HepG2 (cell line): ENCODE measurements at regions not wholly inside any gene's neighbourhood (a gene's known extent, or its start where the extent isn't known, plus 50 kb on each side); places are given as distances from the start of the nearest gene placed in this dataset.

ENCODE experiments used
- ATAC-seq: fragments of 200-7000 bp; cut with Tn5 transposase; 3 replicates; pipeline ENCODE4 v1.9.1; 2020; ENCODE audit warnings: mild to moderate bottlenecking, moderate library complexity
- BruUV-seq: library from RNA; stranded (reverse); fragments of 400-500 nt; replicated peaks from 2 replicates; lab custom pipeline; 2021; lab: Mats Ljungman, UMichigan
- CTCF ChIA-PET: fragments of 300-600 bp; formaldehyde crosslinking; extraction: SDS; loops from one replicate; lab custom pipeline; 2021; ENCODE audit warnings: low total read pairs, inconsistent platforms, low intra/inter-chr PET ratio; lab: Yijun Ruan, JAX
- POLR2A ChIA-PET: fragments of 350-600 bp; sonication (Branson Sonifier 250); formaldehyde crosslinking; loops from one replicate; lab custom pipeline; 2020; ENCODE audit warnings: antibody characterized with exemption, inconsistent platforms; lab: Yijun Ruan, JAX
- DNase-seq: peaks from one replicate; pipeline ENCODE4 v3.0.0-alpha.2; 2015; ENCODE audit warnings: low spot score
- FAIRE-seq: peaks from 3 replicates; lab custom pipeline; 2011; peaks lifted over from hg19 to GRCh38; lab: Jason Lieb, UNC
- H2AFZ ChIP-seq: one replicate; pipeline ENCODE4 v1.6.1; 2011; ENCODE audit warnings: low read length, inconsistent platforms
- H3K27ac ChIP-seq: fragments of 300-600 bp; 3 replicates; pipeline ENCODE4 v1.8.0; 2011; ENCODE audit warnings: mixed run types, mild to moderate bottlenecking, mixed read lengths, low read length, inconsistent platforms; ENCODE audit not compliant: insufficient read depth; ENCODE audit errors: extremely low read length
- H3K27me3 ChIP-seq, 2 experiments: fragments of 200-600 bp in 1 of 2; 2 replicates in 1 of 2; 3 replicates in 1 of 2; pipeline versions ENCODE4 v1.6.0 to v1.8.0; 2011; ENCODE audit warnings: low read length in 2 of 2, mild to moderate bottlenecking in 2 of 2, moderate library complexity in 2 of 2, inconsistent platforms in 1 of 2; ENCODE audit not compliant: insufficient read depth in 2 of 2, control insufficient read depth in 1 of 2
- H3K36me3 ChIP-seq, 2 experiments: fragments of 200-600 bp in 1 of 2; replicated peaks in 1 of 2; 2 replicates in 1 of 2; 3 replicates in 1 of 2; pipeline versions ENCODE4 v1.5.1 to v1.8.0; 2011; ENCODE audit warnings: low read length in 2 of 2, inconsistent platforms in 1 of 2; ENCODE audit not compliant: insufficient read depth in 2 of 2, control insufficient read depth in 1 of 2
- H3K4me1 ChIP-seq: 2 replicates; pipeline ENCODE4 v1.5.1; 2012; ENCODE audit warnings: low read length, inconsistent platforms; ENCODE audit not compliant: insufficient read depth
- H3K4me2 ChIP-seq: 2 replicates; pipeline ENCODE4 v1.6.0; 2011; ENCODE audit warnings: low read depth, low read length, inconsistent platforms
- H3K4me3 ChIP-seq, 3 experiments: fragments of 200-600 bp in 1 of 3; sonication (generic), shearing (Covaris generic) in 1 of 3; replicated peaks in 1 of 3; 2 replicates each; pipeline ENCODE4 v1.5.1; 2011 to 2016; ENCODE audit warnings: low read length in 3 of 3, inconsistent platforms in 2 of 3, low read depth in 2 of 3, mild to moderate bottlenecking in 2 of 3, control low read depth in 1 of 3, mixed read lengths in 1 of 3; ENCODE audit not compliant: insufficient read depth in 1 of 3
- H3K79me2 ChIP-seq: one replicate; pipeline ENCODE4 v1.6.1; 2011; ENCODE audit warnings: low read length, inconsistent platforms; ENCODE audit not compliant: insufficient read depth
- H3K9ac ChIP-seq: 2 replicates; pipeline ENCODE4 v1.6.0; 2011; ENCODE audit warnings: mild to moderate bottlenecking, low read depth, low read length, inconsistent platforms; ENCODE audit not compliant: insufficient read depth
- H3K9me3 ChIP-seq: 2 replicates; pipeline ENCODE4 v1.5.1; 2012; ENCODE audit warnings: mild to moderate bottlenecking, low read length
- H4K20me1 ChIP-seq: 2 replicates; pipeline ENCODE4 v1.6.0; 2011; ENCODE audit warnings: inconsistent platforms, mild to moderate bottlenecking, low read length, moderate library complexity; ENCODE audit not compliant: insufficient read depth
- MAFK ChIP-seq, 2 experiments: IDR thresholded peaks in 1 of 2; conservative IDR thresholded peaks in 1 of 2; 2 replicates each; pipeline ENCODE4 v1.6.1; 2011; ENCODE audit warnings: improper control_type of control experiment in 2 of 2, low read length in 2 of 2
- POLR2AphosphoS5 ChIP-seq: IDR thresholded peaks from 2 replicates; pipeline ENCODE4 v1.6.1; 2012; ENCODE audit warnings: low read depth, low read length
- TARDBP ChIP-seq: sonication (generic); formaldehyde crosslinking; IDR thresholded peaks from 2 replicates; pipeline ENCODE4 v1.8.0; 2022; ENCODE audit warnings: mild to moderate bottlenecking, missing genetic modification reagents
- TSC22D2 ChIP-seq: sonication (generic); formaldehyde crosslinking; IDR thresholded peaks from 2 replicates; pipeline ENCODE4 v1.5.1; 2020; ENCODE audit warnings: missing genetic modification reagents, mild to moderate bottlenecking, borderline replicate concordance
- ZBTB25 ChIP-seq: IDR thresholded peaks from 2 replicates; pipeline ENCODE4 v1.6.1; 2018; ENCODE audit warnings: missing genetic modification reagents
- ZMYM2 ChIP-seq: sonication (generic); formaldehyde crosslinking; IDR thresholded peaks from 2 replicates; pipeline ENCODE4 v1.8.0; 2022; ENCODE audit warnings: mild to moderate bottlenecking, missing genetic modification reagents
- ZSCAN30 ChIP-seq: sonication (generic); formaldehyde crosslinking; IDR thresholded peaks from 2 replicates; pipeline ENCODE4 v1.5.0; 2020; ENCODE audit warnings: mild to moderate bottlenecking, missing genetic modification reagents
- WGBS: methylation state at CpG from one replicate; pipeline ENCODE4 v1.1.6; 2017; ENCODE audit warnings: low lambda C conversion rate; 5-methylcytosine and 5-hydroxymethylcytosine counted together
- in situ Hi-C: cut with HindIII; loops from 2 replicates; pipeline ENCODE4 v1.10.0; 2017; ENCODE audit warnings: low pct_unique_long_range_greater_than_20kb; ENCODE audit not compliant: extremely low pct_ligation_motif_present
- intact Hi-C: fragments of 100-400 bp; cut with micrococcal nuclease; formaldehyde crosslinking; loops from one replicate; pipeline ENCODE4 v1.10.0; 2022; ENCODE audit not compliant: unreplicated experiment
- TF ChIP-seq, protein P1 (sequence below), 2 experiments: sonication (generic) in 1 of 2; formaldehyde crosslinking in 1 of 2; IDR thresholded peaks; 2 replicates each; pipeline versions ENCODE4 v1.4.0 to v1.6.1; 2018 to 2020; ENCODE audit warnings: missing genetic modification reagents in 2 of 2, borderline replicate concordance in 1 of 2, low read depth in 1 of 2, mild to moderate bottlenecking in 1 of 2, missing biosample characterization in 1 of 2

- TF ChIP-seq ZBTB25 (CRISPR knock-in tag) (no peak), ZSCAN30 (no peak), MAFK (conservative IDR thresholded peaks at IDR 0.05 in 1 of 2, IDR thresholded peaks at IDR 0.05 in 1 of 2; ENCODE audit: low read length in 2 of 2) (no peak), POLR2AphosphoS5 (no peak), TARDBP (CRISPR knock-in tag) (no peak), TSC22D2 (CRISPR knock-in tag) (no peak)
- TF ChIP-seq, protein P1, sequence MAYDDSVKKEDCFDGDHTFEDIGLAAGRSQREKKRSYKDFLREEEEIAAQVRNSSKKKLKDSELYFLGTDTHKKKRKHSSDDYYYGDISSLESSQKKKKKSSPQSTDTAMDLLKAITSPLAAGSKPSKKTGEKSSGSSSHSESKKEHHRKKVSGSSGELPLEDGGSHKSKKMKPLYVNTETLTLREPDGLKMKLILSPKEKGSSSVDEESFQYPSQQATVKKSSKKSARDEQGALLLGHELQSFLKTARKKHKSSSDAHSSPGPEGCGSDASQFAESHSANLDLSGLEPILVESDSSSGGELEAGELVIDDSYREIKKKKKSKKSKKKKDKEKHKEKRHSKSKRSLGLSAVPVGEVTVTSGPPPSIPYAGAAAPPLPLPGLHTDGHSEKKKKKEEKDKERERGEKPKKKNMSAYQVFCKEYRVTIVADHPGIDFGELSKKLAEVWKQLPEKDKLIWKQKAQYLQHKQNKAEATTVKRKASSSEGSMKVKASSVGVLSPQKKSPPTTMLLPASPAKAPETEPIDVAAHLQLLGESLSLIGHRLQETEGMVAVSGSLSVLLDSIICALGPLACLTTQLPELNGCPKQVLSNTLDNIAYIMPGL (CRISPR knock-in tag; IDR thresholded peaks at IDR 0.05; ENCODE audit: borderline replicate concordance in 1 of 2, low read depth in 1 of 2), result no peak
- TF ChIP-seq, all 625 proteins: peak for 0
Measured at GRCh38 chr10:8338177-8338766, 283.8 kb downstream of the GATA3 start (continued).

- no peak for DNase-seq
- Histone ChIP-seq H3K79me2 (no peaks in the 10 kb centered on the region), H3K27ac (no peak overlapping the region), H2AFZ (no peak overlapping the region), H3K9me3 (no peaks in the 10 kb centered on the region), H3K4me3 (no peak overlapping the region), H3K36me3 (no peaks in the 10 kb centered on the region), H3K4me1 (no peaks in the 10 kb centered on the region), H3K4me2 (no peak overlapping the region), H3K9ac (no peak overlapping the region), H3K27me3 (0 out of 5 replicates have a peak, but pooled peaks cover 0 to 2% of the 10 kb centered on the region in 2 experiments), H4K20me1 (no peaks in the 10 kb centered on the region)
- in situ Hi-C loops, result no loop called here
- intact Hi-C loops, result no loop called here
- peak in 1 of 2 experiments; percentile 59; a peak in 2 of 4 replicates for TF ChIP-seq MAFK (conservative IDR thresholded peaks at IDR 0.05 in 1 of 2, IDR thresholded peaks at IDR 0.05 in 1 of 2; ENCODE audit: low read length in 2 of 2)
- no peak for TF ChIP-seq ZMYM2 (CRISPR knock-in tag)
- CTCF ChIA-PET, result no interaction called here
- POLR2A ChIA-PET, result no interaction called here
- WGBS, result 5% methylated on average over 1 of the region's 1 CpG
- BruUV-seq, result no TSS peak
- no peak for FAIRE-seq
- ATAC-seq, result no peak
Measured at GRCh38 chr10:8344756-8345155, 290.3 kb downstream of the GATA3 start.
